ENCODE measurements at regions not wholly inside any gene's neighbourhood (a gene's known extent, or its start where the extent isn't known, plus 50 kb on each side); places are given as distances from the start of the nearest gene placed in this dataset.

DNA sequence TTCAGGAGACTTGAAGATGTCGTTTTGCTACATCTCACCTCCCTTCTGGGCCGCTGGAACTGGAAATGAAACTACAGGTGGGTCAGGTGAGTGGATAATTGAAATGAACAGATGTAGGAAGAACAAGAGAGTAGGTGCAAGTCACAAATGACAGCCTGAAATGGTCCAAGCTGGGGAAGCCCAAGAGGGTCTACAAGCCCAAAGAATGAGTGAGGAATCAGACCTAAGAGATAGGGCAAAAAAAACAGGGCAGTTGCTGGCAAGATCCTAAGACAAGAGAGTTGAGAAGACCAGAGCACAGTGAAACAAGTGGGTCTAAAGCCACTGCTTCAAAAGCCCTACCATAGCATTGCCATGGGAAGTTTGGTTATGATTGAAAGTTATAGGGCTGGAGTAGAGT is 67.4 kb upstream of the SNRK start:
- no peak for TF ChIP-seq FOXM1 (IDR thresholded peaks at IDR 0.05; ENCODE audit: borderline replicate concordance, low read depth)
- TF ChIP-seq CEBPB (IDR thresholded peaks at IDR 0.05) = no peak
- no peak for TF ChIP-seq CREB1 (IDR thresholded peaks at IDR 0.05; ENCODE audit: low read depth)
- TF ChIP-seq EGR1 (IDR thresholded peaks at IDR 0.05) = no peak
- no peak for TF ChIP-seq USF1 (IDR thresholded peaks at IDR 0.05)
- TF ChIP-seq ZBTB7A (IDR thresholded peaks at IDR 0.05; ENCODE audit: low read depth) = no peak
- no peak for TF ChIP-seq TEAD4 (IDR thresholded peaks at IDR 0.05)
- TF ChIP-seq, protein P1, sequence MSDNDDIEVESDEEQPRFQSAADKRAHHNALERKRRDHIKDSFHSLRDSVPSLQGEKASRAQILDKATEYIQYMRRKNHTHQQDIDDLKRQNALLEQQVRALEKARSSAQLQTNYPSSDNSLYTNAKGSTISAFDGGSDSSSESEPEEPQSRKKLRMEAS (IDR thresholded peaks at IDR 0.05) = no peak
- no peak for TF ChIP-seq NFIC (IDR thresholded peaks at IDR 0.05)
- TF ChIP-seq, protein P2, sequence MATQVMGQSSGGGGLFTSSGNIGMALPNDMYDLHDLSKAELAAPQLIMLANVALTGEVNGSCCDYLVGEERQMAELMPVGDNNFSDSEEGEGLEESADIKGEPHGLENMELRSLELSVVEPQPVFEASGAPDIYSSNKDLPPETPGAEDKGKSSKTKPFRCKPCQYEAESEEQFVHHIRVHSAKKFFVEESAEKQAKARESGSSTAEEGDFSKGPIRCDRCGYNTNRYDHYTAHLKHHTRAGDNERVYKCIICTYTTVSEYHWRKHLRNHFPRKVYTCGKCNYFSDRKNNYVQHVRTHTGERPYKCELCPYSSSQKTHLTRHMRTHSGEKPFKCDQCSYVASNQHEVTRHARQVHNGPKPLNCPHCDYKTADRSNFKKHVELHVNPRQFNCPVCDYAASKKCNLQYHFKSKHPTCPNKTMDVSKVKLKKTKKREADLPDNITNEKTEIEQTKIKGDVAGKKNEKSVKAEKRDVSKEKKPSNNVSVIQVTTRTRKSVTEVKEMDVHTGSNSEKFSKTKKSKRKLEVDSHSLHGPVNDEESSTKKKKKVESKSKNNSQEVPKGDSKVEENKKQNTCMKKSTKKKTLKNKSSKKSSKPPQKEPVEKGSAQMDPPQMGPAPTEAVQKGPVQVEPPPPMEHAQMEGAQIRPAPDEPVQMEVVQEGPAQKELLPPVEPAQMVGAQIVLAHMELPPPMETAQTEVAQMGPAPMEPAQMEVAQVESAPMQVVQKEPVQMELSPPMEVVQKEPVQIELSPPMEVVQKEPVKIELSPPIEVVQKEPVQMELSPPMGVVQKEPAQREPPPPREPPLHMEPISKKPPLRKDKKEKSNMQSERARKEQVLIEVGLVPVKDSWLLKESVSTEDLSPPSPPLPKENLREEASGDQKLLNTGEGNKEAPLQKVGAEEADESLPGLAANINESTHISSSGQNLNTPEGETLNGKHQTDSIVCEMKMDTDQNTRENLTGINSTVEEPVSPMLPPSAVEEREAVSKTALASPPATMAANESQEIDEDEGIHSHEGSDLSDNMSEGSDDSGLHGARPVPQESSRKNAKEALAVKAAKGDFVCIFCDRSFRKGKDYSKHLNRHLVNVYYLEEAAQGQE (IDR thresholded peaks at IDR 0.05; ENCODE audit: low read depth) = no peak
- no peak for TF ChIP-seq TAF1 (IDR thresholded peaks at IDR 0.05; ENCODE audit: low read depth)
- no peak for TF ChIP-seq TCF12 (IDR thresholded peaks at IDR 0.05; ENCODE audit: low read depth)
- no peak for TF ChIP-seq YY1 (IDR thresholded peaks at IDR 0.05; ENCODE audit: low read depth)

DNA sequence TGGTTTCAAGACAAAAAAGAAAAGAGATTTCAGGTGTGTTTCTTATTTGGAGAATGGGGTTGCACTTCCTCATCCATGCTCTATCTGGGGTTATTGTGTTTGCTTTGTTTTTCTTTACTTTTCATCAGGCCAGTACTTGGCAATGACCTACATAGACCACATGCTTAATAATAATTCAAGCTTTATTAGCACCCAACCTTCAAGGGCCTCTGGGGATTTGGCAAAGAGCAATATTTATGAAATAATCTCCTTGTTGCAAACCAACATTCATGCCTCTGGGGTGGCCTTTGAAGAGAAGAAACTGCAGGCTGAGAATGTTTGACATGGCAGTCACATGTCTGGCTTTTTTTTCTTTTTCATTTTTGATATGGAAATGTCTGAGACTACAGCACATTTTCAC is 68.2 kb upstream of the SNRK start:
- TF ChIP-seq ZBTB7A (IDR thresholded peaks at IDR 0.05; ENCODE audit: low read depth) (no peak), FOXM1 (IDR thresholded peaks at IDR 0.05; ENCODE audit: borderline replicate concordance, low read depth) (no peak), EP300 (IDR thresholded peaks at IDR 0.05; ENCODE audit: borderline replicate concordance) (no peak), CEBPB (IDR thresholded peaks at IDR 0.05) (no peak), USF1 (IDR thresholded peaks at IDR 0.05) (no peak), YY1 (IDR thresholded peaks at IDR 0.05; ENCODE audit: low read depth) (no peak), RAD21 (IDR thresholded peaks at IDR 0.05; ENCODE audit: low read depth) (no peak), NFIC (IDR thresholded peaks at IDR 0.05) (no peak), TEAD4 (IDR thresholded peaks at IDR 0.05) (no peak), TCF12 (IDR thresholded peaks at IDR 0.05; ENCODE audit: low read depth) (no peak), EGR1 (IDR thresholded peaks at IDR 0.05) (no peak), TAF1 (IDR thresholded peaks at IDR 0.05; ENCODE audit: low read depth) (no peak), CREB1 (IDR thresholded peaks at IDR 0.05; ENCODE audit: low read depth) (no peak)
- TF ChIP-seq, protein P1 (IDR thresholded peaks at IDR 0.05) = no peak
- TF ChIP-seq, protein P2 (IDR thresholded peaks at IDR 0.05; ENCODE audit: low read depth) = no peak

DNA sequence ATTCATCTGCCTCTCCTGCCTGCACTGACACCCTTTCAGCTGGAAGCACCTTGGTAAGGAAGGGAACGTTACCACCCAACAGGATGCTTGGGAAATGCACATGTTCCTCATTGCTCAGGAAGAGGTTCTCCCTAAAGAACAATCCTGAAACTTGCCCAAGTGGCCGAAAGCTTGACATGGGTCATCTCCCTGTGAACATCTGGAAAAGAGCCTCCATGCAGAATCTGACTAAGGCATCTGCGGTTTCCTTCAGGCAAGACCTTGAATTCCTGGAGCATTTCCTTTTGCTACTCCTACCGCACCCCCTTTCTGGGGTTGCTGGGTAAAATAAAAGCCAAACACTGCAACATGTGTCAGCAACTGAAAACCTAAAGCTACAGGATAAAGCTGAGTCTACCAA is 68.7 kb upstream of the SNRK start:
- TF ChIP-seq NFIC (IDR thresholded peaks at IDR 0.05) (no peak), RAD21 (IDR thresholded peaks at IDR 0.05; ENCODE audit: low read depth) (no peak), TEAD4 (IDR thresholded peaks at IDR 0.05) (no peak), EGR1 (IDR thresholded peaks at IDR 0.05) (no peak), FOXM1 (IDR thresholded peaks at IDR 0.05; ENCODE audit: borderline replicate concordance, low read depth) (no peak), EP300 (IDR thresholded peaks at IDR 0.05; ENCODE audit: borderline replicate concordance) (no peak), TAF1 (IDR thresholded peaks at IDR 0.05; ENCODE audit: low read depth) (no peak), TCF12 (IDR thresholded peaks at IDR 0.05; ENCODE audit: low read depth) (no peak), YY1 (IDR thresholded peaks at IDR 0.05; ENCODE audit: low read depth) (no peak), CREB1 (IDR thresholded peaks at IDR 0.05; ENCODE audit: low read depth) (no peak)
- TF ChIP-seq, protein P2 (IDR thresholded peaks at IDR 0.05; ENCODE audit: low read depth) = no peak

DNA sequence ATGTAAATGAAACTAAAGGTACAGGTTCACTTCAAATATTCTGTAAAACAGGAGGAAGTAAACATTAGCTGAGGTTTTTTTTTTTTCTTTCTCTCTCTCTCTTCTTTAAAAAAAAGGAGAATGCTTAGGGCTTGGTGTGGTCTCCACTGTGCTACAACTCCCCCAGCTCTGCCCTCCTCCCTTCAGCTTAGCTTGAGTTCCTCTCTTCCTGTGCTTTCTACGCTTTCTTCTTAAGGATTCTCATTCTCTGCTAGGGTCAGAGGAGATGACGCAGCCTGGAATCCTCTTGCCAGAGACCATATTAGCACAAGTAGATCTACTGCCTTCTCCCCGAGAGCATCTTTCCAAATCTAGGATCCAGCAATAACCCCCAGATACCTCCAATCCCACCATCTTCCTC is 69.1 kb upstream of the SNRK start:
- TF ChIP-seq TCF12 (IDR thresholded peaks at IDR 0.05; ENCODE audit: low read depth) = no peak
- TF ChIP-seq NFIC (IDR thresholded peaks at IDR 0.05) = no peak

All from Ishikawa (cell line).